Epithelial cell of esophagus (primary cell): ENCODE measurements at regions not wholly inside any gene's neighbourhood (a gene's known extent, or its start where the extent isn't known, plus 50 kb on each side); places are given as distances from the start of the nearest gene placed in this dataset.

Experiments used
- DNase-seq: peaks from one replicate; pipeline ENCODE4 v3.0.0; 2010; ENCODE audit warnings: low read depth
- H3K4me3 ChIP-seq: 2 replicates; pipeline ENCODE4 v1.5.1; 2011; ENCODE audit warnings: mild to moderate bottlenecking, low read length, control low read depth
- TF ChIP-seq, protein P1 (sequence below): IDR thresholded peaks from 2 replicates; pipeline ENCODE4 v1.5.1; 2011; ENCODE audit warnings: low read depth, mild to moderate bottlenecking, low read length, control low read depth, inconsistent platforms; ENCODE audit not compliant: insufficient read depth; ENCODE audit errors: missing control alignments

DNA sequence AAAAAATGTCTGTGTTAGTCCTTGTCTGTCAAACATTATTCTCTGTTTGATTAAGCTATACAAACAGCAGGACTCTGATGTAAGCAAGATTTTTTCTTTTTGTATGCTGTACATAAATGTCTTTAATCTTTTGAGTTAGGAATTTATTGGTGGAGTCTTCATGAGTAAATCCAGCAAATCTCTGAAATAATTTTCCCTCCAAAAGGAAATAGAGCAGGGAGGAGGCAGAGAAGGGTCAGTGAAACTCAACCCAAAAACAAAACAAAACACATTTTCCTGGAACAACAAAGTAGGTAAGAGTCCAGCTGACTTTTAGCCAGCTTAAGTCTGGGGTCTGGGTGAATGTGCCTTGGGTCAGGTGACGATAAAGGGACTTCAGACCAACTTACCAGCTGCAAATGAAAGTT lies 113.7 kb downstream of the FOXA2 start:
- DNase-seq, result no peak
- H3K4me3 ChIP-seq, result no peak overlapping the region
- TF ChIP-seq, protein P1, sequence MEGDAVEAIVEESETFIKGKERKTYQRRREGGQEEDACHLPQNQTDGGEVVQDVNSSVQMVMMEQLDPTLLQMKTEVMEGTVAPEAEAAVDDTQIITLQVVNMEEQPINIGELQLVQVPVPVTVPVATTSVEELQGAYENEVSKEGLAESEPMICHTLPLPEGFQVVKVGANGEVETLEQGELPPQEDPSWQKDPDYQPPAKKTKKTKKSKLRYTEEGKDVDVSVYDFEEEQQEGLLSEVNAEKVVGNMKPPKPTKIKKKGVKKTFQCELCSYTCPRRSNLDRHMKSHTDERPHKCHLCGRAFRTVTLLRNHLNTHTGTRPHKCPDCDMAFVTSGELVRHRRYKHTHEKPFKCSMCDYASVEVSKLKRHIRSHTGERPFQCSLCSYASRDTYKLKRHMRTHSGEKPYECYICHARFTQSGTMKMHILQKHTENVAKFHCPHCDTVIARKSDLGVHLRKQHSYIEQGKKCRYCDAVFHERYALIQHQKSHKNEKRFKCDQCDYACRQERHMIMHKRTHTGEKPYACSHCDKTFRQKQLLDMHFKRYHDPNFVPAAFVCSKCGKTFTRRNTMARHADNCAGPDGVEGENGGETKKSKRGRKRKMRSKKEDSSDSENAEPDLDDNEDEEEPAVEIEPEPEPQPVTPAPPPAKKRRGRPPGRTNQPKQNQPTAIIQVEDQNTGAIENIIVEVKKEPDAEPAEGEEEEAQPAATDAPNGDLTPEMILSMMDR, result no peak

DNA sequence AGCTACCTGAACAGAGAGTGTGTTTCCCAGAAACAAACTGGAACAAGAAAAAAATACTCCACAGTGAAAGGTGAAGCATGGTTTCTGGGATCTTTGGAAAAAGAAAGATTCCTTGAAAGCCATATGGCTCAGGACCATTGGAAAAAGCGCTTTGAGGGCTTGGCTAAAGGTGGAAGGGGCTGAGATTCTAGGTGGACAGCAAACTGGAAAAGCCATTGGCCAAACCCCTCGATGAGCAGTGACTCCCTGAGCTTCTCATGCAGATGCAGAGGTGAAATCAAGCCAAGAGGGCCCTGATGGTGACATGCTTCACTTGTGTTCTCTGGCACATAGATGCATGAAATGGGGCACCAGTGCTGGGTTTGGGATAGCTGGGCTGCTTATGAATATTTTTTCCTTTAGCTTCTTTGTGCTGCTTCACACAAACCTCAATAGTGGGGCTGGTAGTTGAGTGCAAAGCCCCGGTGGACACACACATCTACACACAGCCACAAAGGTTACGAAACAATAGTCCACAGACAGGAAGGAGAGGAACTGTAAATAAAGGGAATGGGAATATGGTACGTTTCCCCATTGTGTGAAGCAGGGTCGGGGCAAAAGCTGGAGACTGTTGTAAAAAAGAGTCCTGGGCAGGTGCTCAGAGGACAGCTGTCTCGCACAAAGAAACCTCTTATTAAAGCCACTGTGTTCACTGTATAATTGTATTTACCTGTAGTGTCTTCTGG lies 117.8 kb downstream of the FOXA2 start:
- TF ChIP-seq, protein P1, result no peak
- no peak for DNase-seq
- no peak overlapping the region for H3K4me3 ChIP-seq

DNA sequence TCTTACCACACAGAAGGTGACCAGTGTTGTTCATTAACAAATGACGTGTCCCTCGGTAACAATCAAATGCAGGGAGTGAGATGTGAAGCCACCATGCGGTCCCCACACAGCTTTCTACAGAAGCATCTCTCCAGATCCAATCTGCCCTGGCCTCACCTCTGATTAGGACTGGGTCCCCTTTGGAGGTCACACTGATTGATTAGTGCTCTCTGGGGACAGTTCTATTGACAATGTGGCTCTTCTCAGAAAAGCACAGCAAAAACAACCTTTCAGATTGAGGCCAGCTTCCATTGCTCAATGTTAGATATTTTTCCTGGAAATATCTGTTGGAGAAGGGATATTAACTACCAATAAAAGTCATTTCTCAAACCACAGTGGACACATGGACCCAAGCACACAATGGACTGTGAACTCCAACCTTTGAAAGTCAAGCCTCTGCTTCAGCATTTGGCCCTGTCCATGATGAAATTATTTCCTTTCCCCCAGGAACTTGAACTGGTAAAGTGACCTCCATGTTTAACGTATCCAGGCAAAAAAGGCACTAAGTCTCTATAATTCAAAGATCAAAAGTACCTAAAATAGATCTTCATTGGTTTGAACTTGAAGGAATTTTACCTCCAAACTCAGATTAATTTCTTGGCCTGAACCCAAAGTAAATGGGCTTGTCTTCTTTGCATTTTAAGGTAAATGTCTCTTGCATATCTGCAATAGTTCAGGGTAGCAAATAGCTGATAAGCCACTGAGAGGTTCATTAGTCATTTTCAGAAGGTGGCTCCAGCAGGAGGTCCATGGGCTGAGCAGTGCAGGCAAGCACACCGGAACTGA lies 118.5 kb downstream of the FOXA2 start:
- TF ChIP-seq, protein P1, result no peak
- DNase-seq, result no peak
- H3K4me3 ChIP-seq, result no peak overlapping the region

DNA sequence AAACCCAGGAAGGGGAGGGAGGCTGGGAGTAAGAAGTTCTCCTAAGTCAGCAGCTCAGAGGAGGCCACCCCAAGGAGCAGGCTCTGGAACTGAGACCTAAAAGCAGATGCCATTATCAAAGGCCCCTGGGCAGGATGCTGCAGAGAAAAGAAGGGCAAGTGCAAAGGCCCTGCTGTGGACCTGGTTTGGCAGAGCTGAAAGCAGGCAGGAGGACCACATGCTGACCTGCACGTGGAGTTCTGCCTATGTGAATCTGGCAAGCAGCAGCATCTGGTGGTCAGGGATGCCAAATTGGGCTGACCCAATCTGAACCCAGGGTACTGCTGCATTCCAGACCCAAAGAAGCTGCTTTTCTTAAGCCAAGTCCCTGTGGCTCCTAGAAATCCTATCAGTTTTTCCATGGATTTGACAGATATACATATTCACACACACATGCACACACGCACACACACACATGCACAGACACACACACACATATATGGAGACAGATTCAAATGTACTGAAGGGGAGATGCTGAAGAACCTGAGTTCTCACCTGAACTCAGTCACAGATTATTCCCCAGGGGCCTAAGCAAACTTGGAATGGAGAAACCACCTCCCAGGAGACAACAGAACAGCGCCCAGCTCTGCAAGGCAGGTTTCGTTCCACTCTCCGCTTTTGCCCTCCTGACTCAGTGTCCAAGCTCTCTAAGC lies 119.9 kb downstream of the FOXA2 start:
- H3K4me3 ChIP-seq, result no peak overlapping the region
- TF ChIP-seq, protein P1, result no peak
- DNase-seq, result no peak

DNA sequence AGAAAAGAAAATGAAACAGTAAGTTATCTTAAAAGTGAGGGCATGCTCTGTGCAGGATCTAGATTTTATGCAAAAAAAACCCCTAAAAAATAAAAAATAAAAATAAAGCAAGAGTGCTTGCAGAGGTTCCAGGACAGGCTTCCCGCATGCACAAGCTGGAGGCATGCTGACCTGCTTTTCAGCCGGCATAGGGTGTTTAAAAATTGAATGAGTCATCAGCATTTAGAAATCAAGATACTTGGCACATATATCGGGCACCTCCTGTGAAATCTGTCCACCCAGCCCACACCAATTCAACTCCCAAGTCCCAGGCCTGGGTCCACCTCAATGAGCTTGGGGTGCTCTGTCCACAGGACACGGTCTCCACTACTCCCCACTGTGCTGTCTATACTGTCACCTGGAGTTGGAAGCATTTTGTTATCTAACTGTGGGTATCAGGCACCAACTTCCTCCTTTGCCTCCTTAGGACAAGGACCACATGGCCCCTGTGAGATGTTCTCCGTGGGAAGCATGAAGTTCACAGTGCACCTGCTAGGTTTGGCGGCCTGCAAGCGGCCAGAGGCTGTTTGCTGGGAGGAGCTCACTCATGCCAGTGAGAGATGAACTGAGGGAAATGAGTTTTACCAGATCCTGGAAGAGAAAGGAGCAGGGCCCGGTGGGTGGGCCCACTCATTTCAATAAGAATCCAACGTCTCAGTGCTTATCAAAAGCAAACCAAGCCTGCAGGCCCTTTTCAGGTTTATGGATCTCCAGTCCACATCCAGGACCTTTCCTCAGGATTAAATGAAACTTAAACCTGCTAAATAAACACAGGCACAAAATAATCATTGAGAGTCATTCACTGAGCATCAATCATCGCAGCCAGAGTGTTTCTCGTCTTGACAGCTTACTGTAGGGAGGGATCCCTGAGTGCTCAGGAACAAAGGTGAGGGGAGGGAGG lies 121.1 kb downstream of the FOXA2 start:
- peak; percentile 72 for DNase-seq
- TF ChIP-seq, protein P1, result no peak
- H3K4me3 ChIP-seq, result no peak overlapping the region

DNA sequence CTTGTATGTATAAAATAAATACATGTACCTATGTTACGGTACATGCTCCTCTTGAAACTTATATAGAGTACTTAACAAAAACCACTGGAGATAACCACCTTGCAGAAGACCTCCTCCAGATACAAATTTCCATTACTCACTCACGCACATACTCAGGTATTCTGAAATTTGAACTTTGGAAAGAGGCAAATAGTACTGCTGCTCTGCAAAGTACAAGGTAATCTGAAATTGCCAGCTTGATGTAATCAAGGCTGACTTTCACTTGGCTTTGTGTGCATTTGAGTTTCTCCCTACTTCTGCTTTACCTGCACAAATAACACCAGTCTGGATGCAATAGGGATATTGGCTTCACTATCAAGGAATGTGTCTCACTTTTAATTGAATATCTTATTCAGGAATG lies 123.6 kb downstream of the FOXA2 start:
- H3K4me3 ChIP-seq, result no peak overlapping the region
- TF ChIP-seq, protein P1, result no peak
- DNase-seq, result no peak
